ENCODE measurements at regions not wholly inside any gene's neighbourhood (a gene's known extent, or its start where the extent isn't known, plus 50 kb on each side); places are given as distances from the start of the nearest gene placed in this dataset.
"Not testable (repeated sequence)": the region's sequence is repeated elsewhere in the genome, so short reads cannot be mapped to it uniquely, and the experiment has no call there.

DNA sequence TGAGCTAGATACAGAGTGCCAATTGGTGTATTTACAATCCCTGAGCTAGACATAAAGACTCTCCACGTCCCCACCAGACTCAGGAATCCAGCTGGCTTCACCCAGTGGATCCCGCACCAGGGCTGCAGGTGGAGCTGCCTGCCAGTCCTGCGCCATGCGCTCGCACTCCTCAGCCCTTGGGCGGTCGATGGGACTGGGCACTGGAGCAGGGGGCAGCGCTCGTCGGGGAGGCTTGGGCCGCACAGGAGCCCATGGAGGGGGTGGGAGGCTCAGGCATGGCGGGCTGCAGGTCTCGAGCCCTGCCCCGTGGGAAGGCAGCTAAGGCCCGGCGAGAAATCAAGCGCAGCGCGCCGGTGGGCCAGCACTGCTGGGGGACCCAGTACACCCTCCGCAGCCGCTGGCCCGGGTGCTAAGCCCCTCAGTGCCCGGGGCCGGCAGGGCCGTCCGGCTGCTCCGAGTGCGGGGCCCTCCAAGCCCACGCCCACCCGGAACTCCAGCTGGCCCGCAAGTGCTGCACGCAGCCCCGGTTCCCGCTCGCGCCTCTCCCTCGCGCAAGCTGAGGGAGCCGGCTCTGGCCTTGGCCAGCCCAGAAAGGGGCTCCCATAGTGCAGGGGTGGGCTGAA, 176.2 kb downstream of the UACA start:
- not testable (repeated sequence) for H3K36me3 ChIP-seq (ENCODE audit: insufficient read depth, low read length); H3K9me3 ChIP-seq (ENCODE audit: insufficient read depth, low read depth, low read length); H3K27ac ChIP-seq (ENCODE audit: low read depth, low read length); H3K4me3 ChIP-seq (ENCODE audit: low read length); H3K9ac ChIP-seq (ENCODE audit: low read depth, low read length)
- peaks cover 11% of the 10 kb centered on the region; the same call in 1 of the 2 replicates for H3K4me1 ChIP-seq (ENCODE audit: insufficient read depth, low read length)
- H3K27me3 ChIP-seq (ENCODE audit: insufficient read depth, low read length), result peaks cover 19% of the 10 kb centered on the region
- 95% methylated on average over 40 of the region's 40 CpGs for WGBS

DNA sequence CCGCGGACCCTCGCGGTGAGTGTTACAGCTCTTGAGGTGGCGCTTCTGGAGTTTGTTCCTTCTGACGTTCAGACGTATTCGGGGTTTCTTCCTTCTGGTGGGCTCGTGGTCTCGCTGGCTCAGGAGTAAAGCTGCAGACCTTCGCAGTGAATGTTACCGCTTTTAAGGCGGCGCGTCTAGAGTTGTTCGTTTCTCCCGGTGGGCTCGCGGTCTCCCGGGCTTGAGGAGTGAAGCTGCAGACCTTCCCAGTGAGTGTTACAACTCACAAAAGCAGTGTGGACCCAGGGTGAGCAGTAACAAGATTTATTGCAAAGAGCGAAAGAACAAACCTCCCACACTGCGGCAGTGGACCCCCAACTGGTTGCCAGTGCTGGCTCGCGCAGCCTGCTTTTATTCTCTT, 177.1 kb downstream of the UACA start:
- H3K27ac ChIP-seq (ENCODE audit: low read depth, low read length), result no peak overlapping the region
- no peaks in the 10 kb centered on the region for H3K9me3 ChIP-seq (ENCODE audit: insufficient read depth, low read depth, low read length)
- H3K27me3 ChIP-seq (ENCODE audit: insufficient read depth, low read length), result peaks cover 19% of the 10 kb centered on the region
- no peaks in the 10 kb centered on the region for H3K36me3 ChIP-seq (ENCODE audit: insufficient read depth, low read length)
- no peak overlapping the region for H3K9ac ChIP-seq (ENCODE audit: low read depth, low read length)
- 96% methylated on average over 24 of the region's 24 CpGs for WGBS
- H3K4me3 ChIP-seq (ENCODE audit: low read length), result no peak overlapping the region
- peaks cover 11% of the 10 kb centered on the region; the same call in 1 of the 2 replicates for H3K4me1 ChIP-seq (ENCODE audit: insufficient read depth, low read length)

DNA sequence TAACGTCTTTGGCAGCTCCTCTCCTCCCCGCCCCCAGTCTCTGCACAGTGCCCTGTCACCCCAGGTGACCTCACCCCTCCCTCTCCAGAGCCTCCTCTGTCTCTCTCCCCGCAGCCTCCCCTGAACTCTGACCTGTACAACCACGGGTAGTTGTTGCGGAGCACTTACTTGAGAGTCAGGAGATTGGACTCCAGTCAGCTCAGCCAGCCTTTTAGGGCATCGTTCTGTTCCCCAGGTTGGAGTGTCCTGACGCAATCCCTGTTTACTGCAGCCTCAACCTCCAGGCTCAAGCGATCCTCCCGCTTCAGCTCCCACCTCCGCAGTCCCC, 177.7 kb downstream of the UACA start:
- Histone ChIP-seq H3K27ac (ENCODE audit: low read depth, low read length) (no peak overlapping the region), H3K9ac (ENCODE audit: low read depth, low read length) (no peak overlapping the region)

DNA sequence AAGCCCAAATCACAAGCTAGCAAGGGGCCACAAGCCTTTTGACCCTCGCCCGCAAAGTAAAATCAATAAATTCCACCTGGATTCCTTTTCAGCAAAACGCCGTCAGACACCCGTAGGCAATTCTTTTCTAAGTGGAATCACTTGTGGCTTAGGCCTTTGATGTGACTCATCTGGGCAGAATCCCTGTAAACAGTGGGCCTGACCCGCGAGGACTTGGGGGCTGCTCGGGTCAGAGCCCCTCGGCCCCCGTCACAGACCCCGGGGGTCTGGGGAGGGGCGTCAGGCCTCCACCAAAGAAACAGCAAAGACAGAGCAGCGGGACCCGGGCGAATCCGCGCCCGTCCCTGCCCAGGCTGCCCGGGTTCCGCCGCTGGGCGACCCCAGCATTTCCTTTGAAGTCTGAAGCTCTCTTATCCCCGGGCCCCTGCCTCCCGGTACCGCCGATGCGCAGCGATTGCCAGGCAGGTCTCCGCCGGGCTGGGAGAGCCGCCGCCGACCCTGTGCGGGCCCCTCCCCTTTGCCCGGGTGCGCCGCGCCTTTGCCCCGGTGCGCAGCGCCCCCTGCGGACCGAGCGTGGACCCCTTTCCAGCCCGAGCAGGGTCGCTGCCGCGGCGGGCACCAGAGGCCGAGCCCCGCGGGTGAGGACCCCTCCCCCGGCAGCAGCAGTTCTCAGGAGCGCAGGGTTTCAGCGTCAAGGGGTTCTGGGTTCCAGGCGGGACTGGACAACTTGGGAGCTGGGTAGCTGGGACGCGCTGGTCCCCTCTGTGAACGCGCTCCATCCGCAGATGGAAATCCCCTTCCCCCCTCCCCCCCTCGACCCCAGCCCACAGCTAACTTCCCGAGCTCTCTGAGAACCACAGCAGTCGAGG, 178.3 kb downstream of the UACA start:
- no peaks in the 10 kb centered on the region for H3K9me3 ChIP-seq (ENCODE audit: insufficient read depth, low read depth, low read length)
- WGBS, result 5% methylated on average over 58 of the region's 64 CpGs
- peak overlapping the region; percentile 55 for H3K4me3 ChIP-seq (ENCODE audit: low read length)
- H3K27me3 ChIP-seq (ENCODE audit: insufficient read depth, low read length), result peaks cover 19% of the 10 kb centered on the region
- H3K27ac ChIP-seq (ENCODE audit: low read depth, low read length), result no peak overlapping the region
- H3K36me3 ChIP-seq (ENCODE audit: insufficient read depth, low read length), result no peaks in the 10 kb centered on the region
- H3K4me1 ChIP-seq (ENCODE audit: insufficient read depth, low read length), result peaks cover 11% of the 10 kb centered on the region; the same call in 1 of the 2 replicates
- H3K9ac ChIP-seq (ENCODE audit: low read depth, low read length), result peak overlapping the region; percentile 74

More for the DNA sequence above, 177.7 kb downstream of the UACA start:
- Histone ChIP-seq H3K4me1 (ENCODE audit: insufficient read depth, low read length) (peaks cover 11% of the 10 kb centered on the region; the same call in 1 of the 2 replicates), H3K4me3 (ENCODE audit: low read length) (peak overlapping the region; percentile 55), H3K36me3 (ENCODE audit: insufficient read depth, low read length) (no peaks in the 10 kb centered on the region), H3K27me3 (ENCODE audit: insufficient read depth, low read length) (peaks cover 19% of the 10 kb centered on the region), H3K9me3 (ENCODE audit: insufficient read depth, low read depth, low read length) (no peaks in the 10 kb centered on the region)
- 59% methylated on average over 10 of the region's 10 CpGs for WGBS

DNA sequence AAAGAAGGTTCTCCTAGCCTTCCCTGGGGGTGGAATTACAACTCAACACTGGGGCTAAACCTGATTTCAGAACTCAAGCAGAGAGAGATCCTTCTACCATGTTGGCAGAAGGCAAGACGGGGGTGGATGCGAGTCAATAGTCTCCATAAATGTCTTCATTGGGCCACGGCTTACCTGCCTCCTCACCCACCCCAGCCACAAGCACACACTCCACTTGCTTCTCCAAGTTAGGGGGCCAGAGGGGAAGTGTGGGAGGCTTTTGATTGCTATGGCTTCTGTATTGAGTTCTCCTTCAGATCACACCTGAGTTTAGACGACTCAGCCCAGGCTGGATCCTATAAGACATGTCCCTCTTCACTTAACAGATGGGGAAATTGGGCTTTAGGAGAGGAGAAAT, 178.9 kb downstream of the UACA start:
- WGBS, result 96% methylated on average over 3 of the region's 4 CpGs
- Histone ChIP-seq H3K27ac (ENCODE audit: low read depth, low read length) (no peak overlapping the region), H3K9ac (ENCODE audit: low read depth, low read length) (no peak overlapping the region; the same call in 1 of the 2 replicates), H3K4me3 (ENCODE audit: low read length) (peak overlapping the region; percentile 55), H3K9me3 (ENCODE audit: insufficient read depth, low read depth, low read length) (no peaks in the 10 kb centered on the region), H3K27me3 (ENCODE audit: insufficient read depth, low read length) (peaks cover 19% of the 10 kb centered on the region), H3K36me3 (ENCODE audit: insufficient read depth, low read length) (no peaks in the 10 kb centered on the region), H3K4me1 (ENCODE audit: insufficient read depth, low read length) (peaks cover 18% of the 10 kb centered on the region)

DNA sequence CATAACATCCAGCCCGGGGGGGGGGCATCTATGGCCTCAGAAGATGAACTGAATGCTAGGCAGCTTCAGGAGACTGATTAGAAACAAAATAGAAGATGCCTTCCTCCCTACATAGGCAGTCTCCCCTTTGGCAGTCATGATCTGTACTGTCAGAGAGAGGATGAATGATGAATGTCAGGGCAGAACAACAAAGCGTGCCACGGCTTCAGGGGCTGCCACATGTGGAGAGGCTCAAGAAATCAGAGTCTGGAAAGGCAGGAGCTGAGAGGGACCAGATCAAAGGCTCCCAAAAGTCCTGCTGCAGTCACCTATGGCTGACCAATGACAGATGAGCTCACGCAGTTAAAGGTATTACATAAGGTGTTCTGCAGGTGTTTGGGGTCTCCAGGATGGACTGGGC, 180.4 kb downstream of the UACA start:
- Histone ChIP-seq H3K27ac (ENCODE audit: low read depth, low read length) (no peak overlapping the region), H3K4me1 (ENCODE audit: insufficient read depth, low read length) (peaks cover 21% of the 10 kb centered on the region)

DNA sequence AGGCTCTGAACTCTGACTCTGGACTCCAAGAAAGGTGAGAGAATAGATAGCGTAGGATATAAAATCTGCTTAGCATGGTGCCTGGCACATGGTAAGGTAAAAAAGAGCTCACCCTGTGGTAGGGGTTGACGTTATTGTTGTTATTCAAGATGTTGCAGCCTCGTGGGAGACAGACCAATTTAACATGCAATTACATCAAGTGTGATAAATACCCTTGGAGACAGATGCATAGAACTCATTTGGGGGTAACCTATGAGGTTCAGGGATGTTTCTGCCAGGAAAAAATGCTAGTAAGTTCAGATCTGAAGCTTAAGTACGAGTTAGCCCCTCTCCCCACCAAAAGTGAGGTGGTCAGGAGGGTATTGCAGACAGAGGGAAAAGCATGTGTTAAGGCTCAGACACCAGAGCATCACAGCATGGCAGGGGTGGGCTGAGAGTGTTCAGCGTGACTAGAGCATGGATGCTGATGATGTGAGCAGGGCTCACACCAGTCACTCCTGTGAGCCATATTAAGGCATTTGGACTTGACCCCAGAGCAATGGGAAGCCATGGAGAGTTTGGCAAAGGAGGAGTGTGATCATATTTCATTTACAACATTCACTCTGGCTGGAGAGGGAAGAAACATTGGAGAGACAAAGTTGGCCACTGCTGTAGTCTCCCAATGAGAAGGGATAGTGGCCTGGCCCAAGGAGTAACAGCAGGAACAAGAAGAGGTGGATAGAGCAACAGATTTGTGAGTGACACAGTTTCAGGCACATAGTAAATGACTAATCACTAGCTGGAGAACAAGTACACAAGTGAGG, 181.0 kb downstream of the UACA start:
- 82% methylated on average over 5 of the region's 5 CpGs for WGBS
- H3K4me1 ChIP-seq (ENCODE audit: insufficient read depth, low read length), result peaks cover 21% of the 10 kb centered on the region
- H3K27ac ChIP-seq (ENCODE audit: low read depth, low read length), result no peak overlapping the region
- H3K9ac ChIP-seq (ENCODE audit: low read depth, low read length), result no peak overlapping the region
- no peaks in the 10 kb centered on the region for H3K36me3 ChIP-seq (ENCODE audit: insufficient read depth, low read length)
- no peaks in the 10 kb centered on the region for H3K9me3 ChIP-seq (ENCODE audit: insufficient read depth, low read depth, low read length)
- H3K27me3 ChIP-seq (ENCODE audit: insufficient read depth, low read length), result peaks cover 19% of the 10 kb centered on the region
- no peak overlapping the region for H3K4me3 ChIP-seq (ENCODE audit: low read length)

More for the DNA sequence above, 180.4 kb downstream of the UACA start:
- Histone ChIP-seq H3K36me3 (ENCODE audit: insufficient read depth, low read length) (no peaks in the 10 kb centered on the region), H3K27me3 (ENCODE audit: insufficient read depth, low read length) (peaks cover 19% of the 10 kb centered on the region), H3K9me3 (ENCODE audit: insufficient read depth, low read depth, low read length) (no peaks in the 10 kb centered on the region), H3K4me3 (ENCODE audit: low read length) (no peak overlapping the region), H3K9ac (ENCODE audit: low read depth, low read length) (no peak overlapping the region)
- 85% methylated on average over 3 of the region's 4 CpGs for WGBS

DNA sequence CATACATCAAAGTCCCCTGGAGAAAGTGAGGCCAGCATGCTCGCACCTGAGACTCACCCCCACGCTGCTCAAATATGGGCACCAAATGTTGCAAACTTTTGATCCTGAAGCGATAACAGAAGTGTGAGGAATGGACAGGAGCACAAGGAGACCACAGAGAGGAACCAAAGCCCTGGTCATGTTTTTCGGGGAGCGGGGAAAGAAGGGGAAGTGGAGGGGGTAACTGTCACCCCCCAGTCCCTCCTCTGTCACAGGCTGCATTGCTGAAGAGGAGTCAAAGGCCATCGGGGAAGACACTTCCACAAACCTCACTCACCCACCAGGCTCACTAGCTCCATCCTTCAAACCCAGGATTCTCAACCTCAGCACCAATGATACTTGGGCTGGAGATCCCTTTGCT, 182.4 kb downstream of the UACA start:
- Histone ChIP-seq H3K36me3 (ENCODE audit: insufficient read depth, low read length) (no peaks in the 10 kb centered on the region), H3K9me3 (ENCODE audit: insufficient read depth, low read depth, low read length) (no peaks in the 10 kb centered on the region), H3K27ac (ENCODE audit: low read depth, low read length) (no peak overlapping the region), H3K9ac (ENCODE audit: low read depth, low read length) (no peak overlapping the region), H3K27me3 (ENCODE audit: insufficient read depth, low read length) (peaks cover 15% of the 10 kb centered on the region), H3K4me3 (ENCODE audit: low read length) (no peak overlapping the region), H3K4me1 (ENCODE audit: insufficient read depth, low read length) (peaks cover 21% of the 10 kb centered on the region)
- 90% methylated on average over 6 of the region's 6 CpGs for WGBS

DNA sequence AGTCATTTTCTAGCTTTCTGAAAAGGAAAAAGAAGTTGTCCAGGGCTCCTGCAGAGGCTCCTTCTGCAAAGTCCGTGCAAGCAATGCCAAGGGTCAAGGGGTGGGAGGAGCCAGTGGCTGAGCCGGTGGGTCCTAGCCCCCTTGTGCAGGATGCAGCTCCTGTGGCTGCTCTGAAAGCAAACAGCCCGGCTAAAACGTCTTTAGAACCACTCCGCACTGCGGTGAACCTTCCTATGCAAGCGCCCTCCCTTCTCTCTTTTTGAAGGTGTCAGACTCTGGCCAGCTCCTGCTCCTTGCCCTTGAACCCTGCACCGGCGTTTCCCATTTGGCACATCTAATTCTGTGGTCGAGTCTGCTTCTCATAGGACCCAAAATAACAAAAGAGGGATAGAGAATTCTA, 183.1 kb downstream of the UACA start:
- Histone ChIP-seq H3K4me3 (ENCODE audit: low read length) (no peak overlapping the region), H3K4me1 (ENCODE audit: insufficient read depth, low read length) (peaks cover 19% of the 10 kb centered on the region), H3K9ac (ENCODE audit: low read depth, low read length) (no peak overlapping the region), H3K9me3 (ENCODE audit: insufficient read depth, low read depth, low read length) (no peaks in the 10 kb centered on the region), H3K27ac (ENCODE audit: low read depth, low read length) (no peak overlapping the region), H3K36me3 (ENCODE audit: insufficient read depth, low read length) (no peaks in the 10 kb centered on the region), H3K27me3 (ENCODE audit: insufficient read depth, low read length) (peaks cover 11% of the 10 kb centered on the region)
- 69% methylated on average over 10 of the region's 10 CpGs for WGBS

DNA sequence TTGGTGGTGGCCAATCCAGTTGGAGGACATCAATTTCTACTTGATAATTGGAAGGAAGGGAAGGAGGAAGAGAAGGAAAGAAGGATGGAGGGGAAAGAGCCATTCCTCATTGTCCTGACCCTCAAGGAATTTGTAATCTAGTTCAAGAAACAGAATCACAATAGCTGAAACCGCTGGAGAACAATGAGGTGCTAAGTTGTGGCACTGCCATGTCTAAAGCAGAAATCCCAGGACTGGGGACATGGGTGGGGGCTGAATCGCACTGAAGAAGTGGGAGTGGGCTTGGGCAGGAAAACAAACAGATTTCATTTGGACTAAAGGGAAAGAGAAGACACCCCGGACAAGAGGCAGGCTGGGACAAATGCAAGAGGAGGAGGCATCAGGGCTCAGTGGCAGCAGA, 183.6 kb downstream of the UACA start:
- 36% methylated on average over 3 of the region's 3 CpGs for WGBS

DNA sequence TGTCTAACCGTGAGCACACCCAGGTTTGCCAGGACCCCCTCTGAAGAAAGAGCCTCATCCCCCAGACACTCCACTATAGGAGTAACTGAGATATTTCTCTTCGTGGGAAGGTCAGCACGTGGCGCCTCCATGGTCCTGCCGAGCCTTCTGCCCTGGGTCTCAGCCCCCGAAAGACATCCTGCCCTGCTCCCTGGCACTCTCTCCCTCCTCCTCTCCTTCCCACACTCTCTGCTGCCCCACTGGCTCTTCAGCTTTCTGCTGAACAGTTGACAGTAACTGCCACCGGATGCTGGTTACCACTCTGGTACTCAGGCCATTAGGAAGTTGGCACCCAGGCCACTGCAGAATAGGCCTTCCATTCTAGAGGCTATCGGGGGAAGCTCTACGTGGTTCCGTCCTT, 185.2 kb downstream of the UACA start:
- H3K9me3 ChIP-seq (ENCODE audit: insufficient read depth, low read depth, low read length), result peaks cover 4% of the 10 kb centered on the region; the same call in 1 of the 2 replicates
- no peaks in the 10 kb centered on the region for H3K36me3 ChIP-seq (ENCODE audit: insufficient read depth, low read length)
- H3K4me1 ChIP-seq (ENCODE audit: insufficient read depth, low read length), result peaks cover 11% of the 10 kb centered on the region
- no peaks in the 10 kb centered on the region for H3K27me3 ChIP-seq (ENCODE audit: insufficient read depth, low read length)
- 95% methylated on average over 10 of the region's 10 CpGs for WGBS
- no peak overlapping the region for H3K27ac ChIP-seq (ENCODE audit: low read depth, low read length)
- no peak overlapping the region for H3K4me3 ChIP-seq (ENCODE audit: low read length)
- H3K9ac ChIP-seq (ENCODE audit: low read depth, low read length), result no peak overlapping the region

More for the DNA sequence above, 183.6 kb downstream of the UACA start:
- Histone ChIP-seq H3K27me3 (ENCODE audit: insufficient read depth, low read length) (peaks cover 8% of the 10 kb centered on the region), H3K4me1 (ENCODE audit: insufficient read depth, low read length) (peaks cover 18% of the 10 kb centered on the region), H3K9me3 (ENCODE audit: insufficient read depth, low read depth, low read length) (peaks cover under 1% of the 10 kb centered on the region; the same call in 1 of the 2 replicates), H3K9ac (ENCODE audit: low read depth, low read length) (no peak overlapping the region), H3K27ac (ENCODE audit: low read depth, low read length) (no peak overlapping the region), H3K4me3 (ENCODE audit: low read length) (no peak overlapping the region), H3K36me3 (ENCODE audit: insufficient read depth, low read length) (no peaks in the 10 kb centered on the region)
